SU-DHL-6 (cell line): ENCODE measurements at regions not wholly inside any gene's neighbourhood (a gene's known extent, or its start where the extent isn't known, plus 50 kb on each side); places are given as distances from the start of the nearest gene placed in this dataset.

Experiments
- H2AFZ ChIP-seq: fragments of 200-600 bp; sonication (generic); 2 replicates; pipeline ENCODE4 v1.6.1; 2014; ENCODE audit warnings: low read depth, mild to moderate bottlenecking, moderate library complexity, mixed read lengths, antibody characterized with exemption, low read length; ENCODE audit not compliant: severe bottlenecking
- H3F3A ChIP-seq: fragments of 200-600 bp; shearing (Covaris generic); 2 replicates; pipeline ENCODE4 v1.6.0; 2016; ENCODE audit warnings: antibody characterized with exemption, mild to moderate bottlenecking; ENCODE audit not compliant: insufficient read depth
- H3K27ac ChIP-seq: fragments of 200-600 bp; sonication (generic); 2 replicates; pipeline ENCODE4 v1.5.1; 2016; ENCODE audit warnings: low read depth, mild to moderate bottlenecking, low read length, moderate library complexity, mixed read lengths
- H3K27me3 ChIP-seq: fragments of 200-600 bp; sonication (generic), shearing (Covaris generic); 2 replicates; pipeline ENCODE4 v1.6.0; 2014; ENCODE audit warnings: mild to moderate bottlenecking, low read length
- H3K36me3 ChIP-seq: fragments of 200-600 bp; sonication (generic); 2 replicates; pipeline ENCODE4 v1.6.1; 2014; ENCODE audit warnings: mild to moderate bottlenecking, low read length, mixed read lengths
- H3K4me2 ChIP-seq: fragments of 300-600, 200-600 bp; shearing (Covaris generic), sonication (generic); 2 replicates; pipeline ENCODE4 v1.6.0; 2014; ENCODE audit warnings: low read length, low read depth, mild to moderate bottlenecking; ENCODE audit not compliant: poor library complexity, severe bottlenecking
- H3K4me3 ChIP-seq: fragments of 200-600 bp; sonication (generic); 2 replicates; pipeline ENCODE4 v1.5.1; 2014; ENCODE audit warnings: antibody characterized with exemption, low read length, mild to moderate bottlenecking, mixed read lengths; ENCODE audit not compliant: insufficient read depth, poor library complexity, severe bottlenecking
- H3K79me2 ChIP-seq: fragments of 200-600 bp; sonication (generic); 2 replicates; pipeline ENCODE4 v1.6.1; 2014; ENCODE audit warnings: mild to moderate bottlenecking, low read length, moderate library complexity; ENCODE audit not compliant: insufficient read depth
- H3K9ac ChIP-seq: fragments of 200-600 bp; sonication (generic); 2 replicates; pipeline ENCODE4 v1.7.0; 2014; ENCODE audit warnings: mild to moderate bottlenecking, low read length
- H3K9me2 ChIP-seq: fragments of 200-600 bp; sonication (generic); replicated peaks from 2 replicates; pipeline ENCODE4 v1.6.1; 2014; ENCODE audit warnings: low read length; ENCODE audit not compliant: insufficient read depth
- H3K9me3 ChIP-seq: fragments of 200-600 bp; sonication (generic); 2 replicates; pipeline ENCODE4 v1.6.1; 2014; ENCODE audit warnings: low read length, mixed read lengths; ENCODE audit not compliant: insufficient read depth
- H4K20me1 ChIP-seq: fragments of 200-600 bp; sonication (generic); 2 replicates; pipeline ENCODE4 v1.6.1; 2014; ENCODE audit warnings: low read depth, mild to moderate bottlenecking, antibody characterized with exemption, low read length, moderate library complexity, mixed read lengths
- CTCF ChIP-seq: fragments of 200-600 bp; sonication (generic); IDR thresholded peaks from one replicate; pipeline ENCODE4 v1.5.1; 2017; ENCODE audit warnings: antibody characterized with exemption, mild to moderate bottlenecking, low read length, moderate library complexity; ENCODE audit not compliant: insufficient read depth, poor library complexity, severe bottlenecking
- EZH2phosphoT487 ChIP-seq: fragments of 200-600 bp; sonication (generic), shearing (Covaris generic); conservative IDR thresholded peaks from 2 replicates; pipeline ENCODE4 v1.6.1; 2018; ENCODE audit warnings: mild to moderate bottlenecking, antibody characterized with exemption, low read length, moderate library complexity, mixed read lengths

DNA sequence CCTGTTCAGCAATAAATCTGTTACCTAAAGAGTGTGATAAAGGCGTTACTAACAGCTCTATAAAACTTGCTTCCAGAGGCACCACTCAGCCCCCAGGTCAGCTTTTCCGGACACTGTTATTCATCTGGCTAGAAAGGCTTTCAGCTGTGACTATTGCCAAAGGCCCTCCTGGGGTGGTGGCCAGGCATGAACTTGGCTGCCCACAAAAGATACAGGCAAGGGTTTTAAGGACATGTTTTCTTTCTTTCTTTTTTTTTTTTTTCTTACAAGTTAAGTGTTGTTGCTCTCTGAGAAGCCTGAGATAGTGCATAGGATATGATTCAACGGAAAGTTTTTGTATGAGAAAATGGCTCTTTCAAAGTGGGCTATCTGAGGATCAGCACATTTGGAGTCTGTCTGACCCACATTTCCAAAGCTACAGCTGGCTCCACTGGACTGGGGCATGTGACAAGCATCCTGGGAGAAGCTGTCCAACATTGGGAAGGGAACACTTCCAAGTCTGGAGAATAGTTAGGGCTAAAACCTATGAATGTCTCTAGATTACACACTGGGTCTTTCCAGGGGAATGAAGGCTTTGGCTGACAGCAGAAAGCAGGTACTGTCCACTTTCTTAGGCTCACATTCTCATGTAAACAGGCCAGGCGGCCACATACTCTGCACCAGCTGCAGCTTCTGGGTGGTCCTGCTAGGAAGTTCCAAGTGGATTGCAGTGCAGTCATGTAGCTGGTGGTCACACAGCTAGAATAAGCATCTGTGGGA is 639.7 kb downstream of the LMO4 start:
- H4K20me1 ChIP-seq = no peaks in the 10 kb centered on the region
- no peak overlapping the region for H3K9ac ChIP-seq
- H3K27ac ChIP-seq = no peak overlapping the region
- no peaks in the 10 kb centered on the region for H3K9me2 ChIP-seq
- H3K4me2 ChIP-seq = no peak overlapping the region
- TF ChIP-seq CTCF (no peak), EZH2phosphoT487 (no peak)
- H3F3A ChIP-seq = no peaks in the 10 kb centered on the region
- no peaks in the 10 kb centered on the region for H3K79me2 ChIP-seq
- no peak overlapping the region for H3K4me3 ChIP-seq
- no peaks in the 10 kb centered on the region for H3K36me3 ChIP-seq
- H2AFZ ChIP-seq = no peak overlapping the region
- H3K27me3 ChIP-seq = no peaks in the 10 kb centered on the region
- no peaks in the 10 kb centered on the region for H3K9me3 ChIP-seq

DNA sequence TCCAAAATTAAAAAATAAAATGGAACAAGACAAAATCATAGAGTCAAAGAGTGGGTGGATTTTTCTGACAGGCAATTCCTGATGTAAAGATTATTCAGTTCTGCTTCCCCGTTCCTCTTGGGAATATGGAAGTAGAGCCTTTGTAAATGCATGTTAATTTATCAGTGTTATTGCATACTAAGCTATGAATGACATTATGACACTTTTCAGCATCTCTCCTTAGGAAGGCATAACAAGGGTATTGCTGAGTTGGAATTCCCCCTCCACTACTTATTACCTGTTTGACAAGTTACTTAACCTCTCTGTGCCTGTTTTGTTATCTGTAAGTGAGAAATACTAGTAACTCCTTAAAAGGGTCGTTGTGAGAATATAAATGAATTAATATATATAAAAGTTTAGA is 640.4 kb downstream of the LMO4 start:
- H2AFZ ChIP-seq = no peak overlapping the region
- no peaks in the 10 kb centered on the region for H3K9me3 ChIP-seq
- H4K20me1 ChIP-seq = no peaks in the 10 kb centered on the region
- H3K4me2 ChIP-seq = no peak overlapping the region
- no peak overlapping the region for H3K4me3 ChIP-seq
- H3F3A ChIP-seq = no peaks in the 10 kb centered on the region
- no peak overlapping the region for H3K9ac ChIP-seq
- H3K79me2 ChIP-seq = no peaks in the 10 kb centered on the region
- H3K27ac ChIP-seq = no peak overlapping the region
- H3K9me2 ChIP-seq = no peaks in the 10 kb centered on the region
- H3K27me3 ChIP-seq = no peaks in the 10 kb centered on the region
- H3K36me3 ChIP-seq = no peaks in the 10 kb centered on the region
- TF ChIP-seq EZH2phosphoT487 (no peak), CTCF (no peak)

DNA sequence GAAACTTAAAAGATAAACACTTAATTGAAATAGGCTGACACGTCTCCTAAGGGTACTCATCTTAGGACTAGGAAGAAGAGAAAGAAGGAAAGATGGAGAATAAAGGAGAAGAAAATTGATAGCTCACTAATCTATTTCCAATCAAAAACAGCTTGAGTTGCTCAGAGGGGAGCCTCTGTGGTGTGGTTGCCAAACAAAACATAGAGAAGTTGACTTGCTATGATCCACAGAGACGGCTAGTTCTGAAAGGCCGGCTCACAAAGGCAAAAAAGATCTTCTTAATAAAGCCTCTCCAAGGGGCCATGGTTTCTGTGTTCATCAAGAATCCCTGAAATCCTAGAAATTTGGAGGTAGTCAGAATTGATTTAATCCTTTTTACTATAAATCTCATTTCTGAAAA is 644.1 kb downstream of the LMO4 start:
- Histone ChIP-seq H3K27me3 (no peaks in the 10 kb centered on the region), H2AFZ (no peak overlapping the region), H4K20me1 (no peaks in the 10 kb centered on the region), H3F3A (no peaks in the 10 kb centered on the region), H3K4me3 (no peak overlapping the region), H3K9me3 (no peaks in the 10 kb centered on the region), H3K9me2 (no peaks in the 10 kb centered on the region), H3K4me2 (no peak overlapping the region), H3K27ac (no peak overlapping the region), H3K9ac (no peak overlapping the region), H3K79me2 (no peaks in the 10 kb centered on the region), H3K36me3 (no peaks in the 10 kb centered on the region)
- TF ChIP-seq CTCF (no peak), EZH2phosphoT487 (no peak)
